GM08714 (cell line): ENCODE measurements at regions not wholly inside any gene's neighbourhood (a gene's known extent, or its start where the extent isn't known, plus 50 kb on each side); places are given as distances from the start of the nearest gene placed in this dataset.

Source experiments
- H3K4me3 ChIP-seq: fragments of 200-500 bp; sonication (Bioruptor generic); 2 replicates; pipeline ENCODE4 v1.5.1; 2014; ENCODE audit warnings: mild to moderate bottlenecking, low read length, inconsistent platforms
- ZNF274 ChIP-seq: IDR thresholded peaks from 2 replicates; pipeline ENCODE4 v1.6.1; 2012; ENCODE audit warnings: mild to moderate bottlenecking, low read depth, low read length

- no peak overlapping the region for H3K4me3 ChIP-seq
- TF ChIP-seq ZNF274, result no peak
These were observed 399.9 kb upstream of the HSF2 start for GRCh38 chr6:121999456-122000065.

GRCh38 chr6:122005661-122006060, 393.8 kb upstream of the HSF2 start:
- TF ChIP-seq ZNF274, result no peak
- H3K4me3 ChIP-seq, result no peak overlapping the region

- TF ChIP-seq ZNF274, result no peak
- no peak overlapping the region for H3K4me3 ChIP-seq
These were observed 392.1 kb upstream of the HSF2 start for GRCh38 chr6:122007339-122007738.

GRCh38 chr6:122008101-122008999, 391.1 kb upstream of the HSF2 start:
- H3K4me3 ChIP-seq, result no peak overlapping the region
- TF ChIP-seq ZNF274, result no peak

- H3K4me3 ChIP-seq, result no peak overlapping the region
- TF ChIP-seq ZNF274, result no peak
These were observed 390.5 kb upstream of the HSF2 start for GRCh38 chr6:122009000-122009350.

GRCh38 chr6:122012578-122012977, 386.9 kb upstream of the HSF2 start:
- H3K4me3 ChIP-seq, result no peak overlapping the region
- no peak for TF ChIP-seq ZNF274

GRCh38 chr6:122014961-122015360, 384.5 kb upstream of the HSF2 start:
- no peak for TF ChIP-seq ZNF274
- H3K4me3 ChIP-seq, result no peak overlapping the region

GRCh38 chr6:122020588-122021264, 378.7 kb upstream of the HSF2 start:
- no peak for TF ChIP-seq ZNF274
- no peak overlapping the region for H3K4me3 ChIP-seq

- no peak for TF ChIP-seq ZNF274
- H3K4me3 ChIP-seq, result no peak overlapping the region
These were observed 374.3 kb upstream of the HSF2 start for GRCh38 chr6:122025104-122025503.

- H3K4me3 ChIP-seq, result no peak overlapping the region
- TF ChIP-seq ZNF274, result no peak
These were observed 372.7 kb upstream of the HSF2 start for GRCh38 chr6:122026582-122027369.

- no peak overlapping the region for H3K4me3 ChIP-seq
- no peak for TF ChIP-seq ZNF274
These were observed 370.4 kb upstream of the HSF2 start for GRCh38 chr6:122028933-122029522.

- H3K4me3 ChIP-seq, result no peak overlapping the region
- TF ChIP-seq ZNF274, result no peak
These were observed 365.8 kb upstream of the HSF2 start for GRCh38 chr6:122033564-122034181.

- no peak for TF ChIP-seq ZNF274
- no peak overlapping the region for H3K4me3 ChIP-seq
These were observed 364.3 kb upstream of the HSF2 start for GRCh38 chr6:122035173-122035572.

GRCh38 chr6:122040261-122040660, 359.2 kb upstream of the HSF2 start:
- H3K4me3 ChIP-seq, result no peak overlapping the region
- no peak for TF ChIP-seq ZNF274
